ENCODE measurements at regions not wholly inside any gene's neighbourhood (a gene's known extent, or its start where the extent isn't known, plus 50 kb on each side); places are given as distances from the start of the nearest gene placed in this dataset.

DNA sequence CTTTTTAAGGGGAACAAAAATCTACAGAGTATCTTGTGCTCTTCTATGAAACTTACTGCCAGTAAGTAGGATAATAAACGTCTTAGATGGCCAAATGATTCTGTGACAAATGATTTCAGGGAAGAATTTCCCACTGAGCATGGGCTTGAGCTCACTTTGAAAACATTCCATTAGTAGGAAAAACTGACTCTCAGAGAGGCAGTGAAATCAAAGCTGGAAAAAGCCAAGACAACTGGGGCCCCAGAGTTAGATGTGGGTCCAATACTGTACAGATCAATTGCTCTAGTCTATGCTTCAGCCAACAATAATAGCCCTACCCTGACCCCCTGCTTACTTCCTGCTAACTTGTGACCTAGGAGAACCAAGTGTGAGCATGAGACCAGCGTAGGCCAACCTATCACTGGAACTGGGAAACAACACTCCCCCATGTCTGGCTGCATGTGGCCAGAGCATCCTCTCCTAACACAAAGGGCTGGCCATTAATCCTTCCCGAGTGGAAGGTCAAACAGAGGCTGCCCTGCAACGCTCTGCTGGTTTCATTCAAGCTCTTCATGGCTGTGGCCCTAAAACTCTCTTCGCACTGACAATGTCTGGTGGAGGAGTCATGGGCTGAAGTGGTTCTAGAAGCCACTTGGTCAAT is 68.8 kb downstream of the FOXB1 start:
- no peak overlapping the region for H3K4me3 ChIP-seq (replicated peaks; ENCODE audit: low read depth, low read length)
- no peak for DNase-seq (ENCODE audit: low read depth)
- TF ChIP-seq, protein P1, sequence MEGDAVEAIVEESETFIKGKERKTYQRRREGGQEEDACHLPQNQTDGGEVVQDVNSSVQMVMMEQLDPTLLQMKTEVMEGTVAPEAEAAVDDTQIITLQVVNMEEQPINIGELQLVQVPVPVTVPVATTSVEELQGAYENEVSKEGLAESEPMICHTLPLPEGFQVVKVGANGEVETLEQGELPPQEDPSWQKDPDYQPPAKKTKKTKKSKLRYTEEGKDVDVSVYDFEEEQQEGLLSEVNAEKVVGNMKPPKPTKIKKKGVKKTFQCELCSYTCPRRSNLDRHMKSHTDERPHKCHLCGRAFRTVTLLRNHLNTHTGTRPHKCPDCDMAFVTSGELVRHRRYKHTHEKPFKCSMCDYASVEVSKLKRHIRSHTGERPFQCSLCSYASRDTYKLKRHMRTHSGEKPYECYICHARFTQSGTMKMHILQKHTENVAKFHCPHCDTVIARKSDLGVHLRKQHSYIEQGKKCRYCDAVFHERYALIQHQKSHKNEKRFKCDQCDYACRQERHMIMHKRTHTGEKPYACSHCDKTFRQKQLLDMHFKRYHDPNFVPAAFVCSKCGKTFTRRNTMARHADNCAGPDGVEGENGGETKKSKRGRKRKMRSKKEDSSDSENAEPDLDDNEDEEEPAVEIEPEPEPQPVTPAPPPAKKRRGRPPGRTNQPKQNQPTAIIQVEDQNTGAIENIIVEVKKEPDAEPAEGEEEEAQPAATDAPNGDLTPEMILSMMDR (IDR thresholded peaks at IDR 0.05; ENCODE audit: low read length, missing control alignments) = no peak

DNA sequence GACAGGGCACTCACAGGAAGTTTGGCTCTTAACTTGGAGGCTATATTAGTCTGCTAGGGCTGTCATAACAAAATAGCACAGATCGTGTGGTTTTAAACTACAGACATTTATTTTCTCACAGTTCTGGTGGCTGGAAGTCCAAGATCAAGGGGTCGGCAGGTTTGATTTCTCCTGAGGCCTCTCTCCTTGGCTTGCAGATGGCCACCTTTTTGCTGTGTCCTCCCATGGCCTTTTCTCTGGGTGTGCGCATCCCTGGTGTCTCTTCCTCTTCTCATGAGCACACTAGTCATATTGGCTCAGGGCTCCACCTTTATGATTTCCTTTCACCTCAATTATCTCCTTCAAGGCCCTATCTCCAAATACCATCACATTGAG is 69.3 kb downstream of the FOXB1 start:
- TF ChIP-seq, protein P1 (IDR thresholded peaks at IDR 0.05; ENCODE audit: low read length, missing control alignments) = no peak
- H3K4me3 ChIP-seq (replicated peaks; ENCODE audit: low read depth, low read length) = no peak overlapping the region

DNA sequence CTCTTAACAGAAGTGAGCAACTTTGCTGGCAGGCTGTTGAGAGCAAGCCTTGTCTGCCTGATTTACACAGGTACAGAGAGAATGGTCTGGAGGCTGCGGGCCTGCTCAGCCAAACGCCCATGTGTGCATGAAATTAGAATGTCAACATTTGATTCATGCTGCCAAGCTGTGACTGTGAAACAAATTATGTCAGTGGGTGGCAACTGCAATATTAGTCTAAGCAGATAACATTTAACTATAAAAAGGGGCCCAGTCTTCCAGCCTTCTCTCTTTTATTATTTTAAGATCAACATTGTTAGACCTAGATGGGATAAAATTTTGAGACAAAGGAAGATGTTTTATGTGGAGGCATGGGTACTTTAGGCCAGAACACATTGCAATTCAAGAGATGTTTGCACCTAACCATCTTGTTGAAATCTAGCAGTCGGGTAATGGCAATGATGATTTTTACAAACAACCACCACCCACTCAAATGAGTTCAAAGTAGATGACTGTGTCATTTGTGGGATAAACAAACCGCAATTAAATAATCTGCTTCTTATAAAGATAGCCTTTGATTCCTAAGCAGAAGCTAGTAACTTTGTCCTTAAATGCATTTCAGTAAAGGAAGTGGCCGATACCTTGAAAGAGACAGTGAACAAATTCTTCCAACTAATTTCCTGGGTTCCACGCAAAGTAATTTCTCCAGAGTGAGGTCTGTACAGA is 70.2 kb downstream of the FOXB1 start:
- TF ChIP-seq, protein P1 (IDR thresholded peaks at IDR 0.05; ENCODE audit: low read length, missing control alignments) = no peak
- DNase-seq (ENCODE audit: low read depth) = peak; percentile 11
- no peak overlapping the region for H3K4me3 ChIP-seq (replicated peaks; ENCODE audit: low read depth, low read length)

More for the DNA sequence above, 69.3 kb downstream of the FOXB1 start:
- no peak for DNase-seq (ENCODE audit: low read depth)

DNA sequence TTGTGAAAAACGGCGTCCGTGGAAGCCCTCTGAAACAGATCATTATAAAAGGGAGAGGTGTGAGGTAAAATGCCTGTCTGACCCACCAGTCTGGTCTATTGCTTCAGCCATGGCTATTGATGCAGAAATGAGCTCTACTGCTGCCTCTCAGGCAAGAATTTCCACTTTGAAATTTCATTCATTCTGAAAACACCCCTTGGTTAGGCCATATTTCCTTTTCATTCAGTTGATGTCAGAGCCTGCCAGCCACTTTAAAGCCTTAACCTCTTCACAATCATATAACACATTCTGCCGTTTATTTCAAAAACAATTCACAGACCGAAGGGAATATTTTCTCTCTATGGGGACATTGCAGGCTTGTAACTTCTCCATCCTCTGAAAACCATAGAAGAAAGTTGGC is 71.9 kb downstream of the FOXB1 start:
- H3K4me3 ChIP-seq (replicated peaks; ENCODE audit: low read depth, low read length) = no peak overlapping the region
- TF ChIP-seq, protein P1 (IDR thresholded peaks at IDR 0.05; ENCODE audit: low read length, missing control alignments) = no peak
- DNase-seq (ENCODE audit: low read depth) = no peak

DNA sequence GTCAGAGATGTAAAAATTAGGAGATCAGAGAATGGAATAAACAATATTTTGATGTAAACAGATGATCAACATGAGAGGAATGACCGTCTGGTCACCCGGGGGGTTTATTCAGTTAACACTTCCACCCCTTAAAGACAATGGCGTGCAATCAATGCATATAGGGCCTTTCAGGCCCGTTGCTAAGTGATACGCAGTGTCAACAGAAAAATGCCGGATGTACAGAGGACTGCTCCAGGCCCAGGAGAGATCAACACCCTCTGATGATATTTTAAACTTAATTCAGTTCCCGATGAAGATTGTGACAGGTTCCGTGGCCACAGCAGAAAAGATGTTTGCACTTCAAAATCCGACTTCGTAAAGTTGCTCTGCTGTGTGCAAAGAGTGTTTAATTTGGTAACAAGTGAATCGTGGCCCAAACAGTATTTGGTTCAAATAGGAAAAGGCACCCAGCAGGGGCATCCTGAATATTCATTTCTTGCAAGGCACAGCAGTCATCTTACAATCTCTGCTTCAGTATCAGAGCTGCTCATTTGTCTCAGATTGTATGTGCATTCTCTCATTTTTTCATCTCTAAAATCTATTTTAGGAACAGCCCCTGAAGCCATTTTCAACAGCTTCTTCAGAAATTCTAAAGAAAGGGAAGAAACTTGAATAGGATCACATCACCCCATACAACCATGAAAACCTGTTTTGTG is 72.6 kb downstream of the FOXB1 start:
- no peak overlapping the region for H3K4me3 ChIP-seq (replicated peaks; ENCODE audit: low read depth, low read length)
- TF ChIP-seq, protein P1 (IDR thresholded peaks at IDR 0.05; ENCODE audit: low read length, missing control alignments) = no peak
- no peak for DNase-seq (ENCODE audit: low read depth)

DNA sequence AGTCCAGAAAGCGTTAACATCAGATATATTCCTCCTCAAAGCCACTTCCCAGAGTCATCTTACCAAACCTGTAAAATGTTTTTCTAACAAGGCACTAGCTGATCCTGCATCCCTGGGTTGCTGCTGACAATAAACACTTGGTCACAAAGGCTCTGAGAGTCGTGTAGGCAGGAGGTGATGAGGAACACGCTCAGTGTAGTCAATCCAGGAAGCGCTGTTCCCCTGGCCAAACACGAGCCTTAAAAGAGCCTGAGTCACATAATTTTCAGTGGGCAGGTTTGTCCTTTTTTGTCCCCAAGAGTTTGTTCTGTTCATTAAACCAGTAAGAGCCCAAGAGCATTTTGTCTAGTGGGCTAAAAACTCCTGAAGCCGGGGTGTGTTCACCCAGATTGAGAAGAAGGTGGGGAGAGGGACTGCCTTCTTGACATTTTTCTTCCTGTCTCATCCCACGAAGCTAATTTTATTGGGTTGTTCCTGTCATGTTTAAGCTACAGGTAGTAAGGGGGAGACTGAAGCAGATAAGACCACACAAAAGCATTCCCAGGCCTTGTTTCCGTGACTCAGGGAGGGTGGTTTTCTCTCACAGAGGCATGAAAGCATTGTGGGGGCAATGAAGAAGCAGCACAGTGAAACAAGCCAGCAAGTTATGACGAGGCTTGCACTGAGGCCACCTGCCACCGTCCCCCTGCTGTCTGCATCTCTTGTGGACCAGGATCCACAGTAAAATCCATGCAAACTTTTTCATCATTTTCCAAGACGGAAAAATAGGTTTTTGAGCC is 73.7 kb downstream of the FOXB1 start:
- DNase-seq (ENCODE audit: low read depth) = no peak
- TF ChIP-seq, protein P1 (IDR thresholded peaks at IDR 0.05; ENCODE audit: low read length, missing control alignments) = no peak
- no peak overlapping the region for H3K4me3 ChIP-seq (replicated peaks; ENCODE audit: low read depth, low read length)

Data from fibroblast of pulmonary artery (primary cell).